HPDE6-E6E7 (cell line): ENCODE measurements at regions not wholly inside any gene's neighbourhood (a gene's known extent, or its start where the extent isn't known, plus 50 kb on each side); places are given as distances from the start of the nearest gene placed in this dataset.

Experiments
- DNase-seq: peaks from one replicate; pipeline ENCODE4 v3.0.0; 2011; ENCODE audit warnings: missing footprints; ENCODE audit errors: extremely low spot score

DNA sequence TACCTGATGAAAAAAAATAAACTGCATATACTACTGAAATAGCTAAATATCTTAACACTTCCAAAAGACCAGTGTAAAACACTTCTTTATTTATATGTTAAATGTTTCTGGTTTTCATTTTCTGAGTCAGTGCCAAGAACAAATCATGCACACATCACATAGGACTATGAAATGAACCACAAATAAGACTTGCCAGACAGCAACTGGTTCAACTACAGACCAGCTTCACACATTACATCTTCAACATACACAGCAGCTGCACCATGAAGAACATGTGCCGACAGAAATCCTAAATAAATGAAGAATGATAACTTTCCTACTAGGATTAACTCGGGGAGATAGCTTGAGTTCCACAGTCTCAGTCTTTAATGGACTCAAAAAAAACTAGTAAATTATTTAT lies 168.3 kb upstream of the STXBP5 start:
- DNase-seq: no peak

DNA sequence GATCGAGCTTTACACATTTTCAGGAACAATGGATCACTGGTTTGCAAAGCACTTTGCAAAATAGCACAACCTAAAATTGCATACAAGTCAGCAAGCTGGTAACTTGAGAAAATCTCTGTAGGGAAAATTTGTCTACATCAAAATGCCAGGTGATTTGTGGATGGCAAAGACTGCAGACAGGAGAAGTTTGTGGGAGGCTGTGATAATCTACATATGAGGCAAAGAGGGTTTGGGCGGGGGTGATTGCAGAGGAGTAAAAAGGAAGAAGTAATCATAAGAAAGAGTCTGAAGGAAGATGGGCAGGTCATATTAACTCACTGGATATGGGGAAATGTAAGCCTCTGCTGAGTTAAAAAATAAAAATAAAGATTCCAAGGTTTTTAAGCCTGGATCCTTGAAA lies 166.3 kb upstream of the STXBP5 start:
- DNase-seq: no peak

DNA sequence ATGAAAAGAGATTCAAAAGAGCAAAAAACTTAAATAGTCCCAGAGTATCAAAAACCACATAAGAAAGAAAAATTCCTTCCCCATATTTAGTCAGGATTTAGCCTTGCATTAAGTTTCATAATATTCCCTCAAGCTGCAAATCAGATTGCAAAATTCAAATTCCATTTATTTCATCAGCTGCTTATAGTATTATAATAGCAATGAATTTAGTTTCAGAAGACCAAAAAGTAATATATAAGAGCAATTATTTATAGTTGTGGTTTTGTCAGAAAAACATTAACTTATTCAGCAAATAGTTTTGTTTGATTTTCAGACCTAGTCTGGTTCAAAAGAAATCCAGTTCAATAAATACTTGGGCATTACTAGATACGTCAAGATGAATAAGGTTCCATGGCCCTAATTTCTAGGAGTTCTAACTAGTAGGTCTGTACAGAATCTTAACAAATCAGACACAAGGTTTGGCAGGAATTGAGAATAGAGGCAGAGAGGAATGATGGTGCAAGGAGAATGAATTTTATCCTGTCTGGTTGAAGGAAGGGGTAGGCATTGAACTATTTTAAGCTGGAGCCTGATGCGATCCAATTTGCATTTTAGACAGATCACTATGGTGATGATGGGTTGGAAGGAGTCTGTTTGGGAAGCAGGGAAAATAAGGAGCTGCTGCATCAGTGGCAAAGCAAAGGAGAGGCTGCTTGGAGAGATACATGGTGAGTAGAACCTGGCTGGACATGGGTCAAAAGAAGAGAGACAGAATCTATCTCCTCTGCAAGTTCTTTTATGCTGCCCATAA lies 163.9 kb upstream of the STXBP5 start:
- DNase-seq: no peak

DNA sequence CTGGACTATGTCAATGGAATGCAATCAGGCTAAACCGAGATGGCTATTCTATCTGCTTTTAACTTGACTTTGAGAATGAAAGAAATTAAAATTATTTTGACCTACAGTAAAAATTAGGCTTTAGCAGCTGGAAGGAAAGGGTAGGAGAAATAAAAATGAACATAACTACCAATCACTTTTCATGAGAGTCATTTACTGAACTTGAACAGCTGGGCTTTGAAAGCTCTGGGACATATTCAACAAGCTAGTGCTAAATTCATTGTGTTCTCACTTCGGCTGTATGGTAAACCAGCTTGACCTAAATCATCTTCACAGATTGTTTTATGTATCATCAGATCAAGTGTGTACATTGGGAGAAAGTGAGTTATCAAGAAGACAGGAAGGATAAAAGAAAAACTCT lies 161.5 kb upstream of the STXBP5 start:
- DNase-seq: no peak

DNA sequence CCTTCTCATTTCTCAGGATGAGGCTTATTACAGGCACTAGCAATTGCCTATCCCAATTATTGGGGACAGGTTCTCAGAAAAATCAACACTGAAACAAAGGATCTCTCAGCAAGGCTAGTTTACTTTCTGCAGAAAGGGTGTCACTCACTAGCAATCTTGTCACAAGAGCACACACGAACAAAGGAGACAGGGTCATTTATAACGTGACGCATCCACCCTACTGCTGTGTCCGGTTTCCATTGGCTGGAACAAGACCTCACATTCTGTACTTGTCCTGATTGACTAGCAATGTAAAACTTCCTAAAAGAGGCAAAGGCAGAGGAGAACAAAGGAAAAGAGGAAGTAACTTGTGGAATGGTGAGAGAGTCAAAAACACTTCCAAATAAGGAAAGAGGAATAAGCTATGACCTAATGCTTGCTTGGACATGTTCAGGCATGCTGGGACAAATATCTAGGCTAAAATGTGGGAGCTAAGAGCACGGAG lies 160.2 kb upstream of the STXBP5 start:
- no peak for DNase-seq

DNA sequence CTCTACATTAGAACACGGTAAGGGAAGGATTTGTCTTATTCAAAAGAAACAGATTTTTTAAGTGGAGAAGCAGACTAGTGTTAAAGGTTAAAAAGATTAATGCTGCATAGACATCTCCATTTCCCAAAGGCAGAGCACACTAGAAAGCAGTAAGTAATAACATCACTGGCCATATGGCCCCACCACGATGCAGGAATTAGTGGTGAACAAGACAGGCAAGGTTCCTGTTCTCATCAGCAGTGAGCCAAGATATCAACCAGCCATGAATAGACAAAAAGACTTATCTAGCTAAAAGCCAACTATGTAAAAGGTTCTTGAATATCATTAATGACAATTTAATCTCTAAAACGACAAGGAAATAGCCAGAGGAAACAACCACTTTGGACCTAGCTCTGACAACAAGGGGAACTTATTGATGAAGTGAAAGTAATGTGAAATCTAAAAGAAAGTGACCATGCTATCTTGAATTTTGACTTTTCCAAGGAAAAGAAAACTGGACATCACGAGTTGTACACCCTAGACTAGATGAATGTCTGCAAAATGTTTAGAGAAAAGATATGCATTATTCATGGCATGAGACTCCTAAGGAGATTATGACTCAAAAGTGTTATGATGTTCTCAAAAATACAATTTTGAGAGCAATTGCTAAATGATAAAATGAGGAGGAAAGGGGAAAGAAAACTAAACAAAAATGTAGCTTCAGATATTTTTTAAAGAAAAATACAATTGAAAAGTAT lies 157.9 kb upstream of the STXBP5 start:
- no peak for DNase-seq

DNA sequence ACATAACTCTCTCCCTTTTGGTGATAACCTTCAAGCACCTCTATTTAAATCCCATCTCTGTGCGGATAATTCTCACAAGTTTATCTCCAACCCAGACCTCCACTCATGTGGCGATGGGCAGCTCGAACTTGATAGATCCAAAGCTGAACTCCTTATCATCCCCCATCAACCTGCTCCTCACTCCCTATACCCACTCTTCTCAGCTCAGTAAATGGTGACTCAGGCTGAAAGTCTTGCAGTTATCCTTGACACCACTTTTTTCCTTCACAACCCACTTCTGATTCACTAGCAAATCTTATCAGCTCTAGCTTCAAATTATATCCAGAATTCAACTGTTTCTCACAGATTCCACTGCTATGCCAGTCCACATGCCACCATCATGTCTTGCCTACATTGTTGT lies 155.3 kb upstream of the STXBP5 start:
- no peak for DNase-seq

DNA sequence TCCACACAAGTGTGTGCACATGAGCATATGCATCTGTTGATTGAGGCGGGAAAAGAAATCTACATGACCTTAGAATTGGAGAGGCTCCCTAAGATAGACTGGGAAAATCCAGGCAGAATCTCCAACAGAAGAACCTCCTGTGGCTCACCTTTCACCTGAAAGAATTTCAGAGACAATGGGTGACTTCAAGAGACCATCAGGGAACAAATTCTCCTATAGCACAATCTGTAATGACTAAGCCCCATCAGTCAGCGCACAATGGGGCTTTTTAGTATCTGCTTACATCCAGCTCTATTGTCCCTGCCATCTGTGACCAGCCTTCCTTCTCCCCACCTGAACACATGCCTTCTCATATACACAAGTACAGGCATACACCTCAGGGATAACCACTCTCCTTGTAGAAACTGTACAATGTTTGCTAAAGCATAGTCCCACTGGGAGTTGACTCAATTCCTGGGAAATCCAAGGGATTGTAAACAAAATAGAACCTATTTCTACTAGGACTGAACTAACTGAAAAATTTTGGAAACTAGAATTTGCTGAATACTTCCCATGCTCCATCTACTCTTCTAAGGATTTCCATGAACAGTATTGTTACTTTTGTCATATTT lies 150.8 kb upstream of the STXBP5 start:
- DNase-seq: no peak

DNA sequence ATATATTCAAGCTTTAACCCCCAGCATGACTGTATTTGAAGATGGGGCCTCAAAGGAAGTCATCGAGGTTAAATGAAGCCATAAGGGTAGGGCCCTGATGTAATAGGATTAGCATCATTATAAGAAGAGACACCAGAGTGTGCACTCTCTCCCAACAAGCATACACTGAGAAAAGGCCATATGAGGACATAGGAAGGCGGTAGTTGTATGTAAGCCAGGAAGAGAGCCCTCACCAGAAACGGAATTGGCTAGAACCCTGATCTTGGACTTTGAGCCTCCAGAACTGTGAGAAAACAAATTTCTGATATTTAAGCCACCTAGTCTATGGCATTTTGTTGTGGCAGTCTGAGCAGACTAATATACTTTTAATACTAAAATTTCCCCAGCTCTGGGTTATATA lies 150.1 kb upstream of the STXBP5 start:
- no peak for DNase-seq

DNA sequence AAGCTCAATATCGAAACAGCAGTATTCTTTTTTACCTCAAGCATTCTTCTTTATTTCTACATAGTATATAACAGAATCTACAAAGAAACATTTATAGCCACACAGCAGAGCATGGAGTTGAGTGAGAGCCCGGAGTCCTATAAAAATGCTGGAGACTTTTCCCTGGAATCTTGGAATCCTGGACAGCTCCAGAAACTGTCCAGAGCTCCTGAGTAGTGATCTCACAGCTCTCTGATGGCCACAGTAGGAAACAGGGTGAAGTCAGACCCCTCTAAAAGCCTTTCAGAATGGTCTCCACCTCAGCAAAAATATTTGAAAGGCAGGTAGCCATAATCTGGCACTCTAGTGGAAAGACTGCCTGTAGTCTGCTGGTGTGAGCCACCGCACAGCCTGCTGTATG lies 149.3 kb upstream of the STXBP5 start:
- no peak for DNase-seq

DNA sequence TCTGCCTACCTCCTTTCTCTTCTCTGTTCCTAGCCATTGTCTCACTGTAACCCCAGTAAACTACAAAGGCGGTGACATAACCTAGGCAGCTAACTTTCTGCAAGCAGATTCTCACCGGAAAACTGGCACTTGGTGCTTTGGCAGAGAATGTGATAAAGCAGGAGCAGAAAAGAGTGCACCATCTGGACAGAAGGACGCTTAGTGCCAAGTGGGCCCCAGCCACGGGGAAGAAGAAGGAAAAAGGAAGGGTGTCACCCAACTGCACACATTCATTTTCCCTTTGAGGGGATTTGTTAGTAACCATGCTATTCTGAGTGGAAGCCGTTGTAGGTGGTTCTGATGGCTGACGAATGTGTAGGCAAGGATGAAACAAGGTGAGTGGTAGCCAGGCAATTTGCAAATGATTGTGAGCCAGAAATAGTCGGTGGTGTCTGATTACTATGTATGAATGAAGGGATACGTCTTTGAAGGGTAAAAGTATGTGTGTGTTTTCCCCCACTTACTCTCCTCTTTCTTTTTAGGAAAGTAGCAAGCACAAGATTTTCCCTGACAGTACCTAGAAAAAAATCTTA lies 148.3 kb upstream of the STXBP5 start:
- no peak for DNase-seq

DNA sequence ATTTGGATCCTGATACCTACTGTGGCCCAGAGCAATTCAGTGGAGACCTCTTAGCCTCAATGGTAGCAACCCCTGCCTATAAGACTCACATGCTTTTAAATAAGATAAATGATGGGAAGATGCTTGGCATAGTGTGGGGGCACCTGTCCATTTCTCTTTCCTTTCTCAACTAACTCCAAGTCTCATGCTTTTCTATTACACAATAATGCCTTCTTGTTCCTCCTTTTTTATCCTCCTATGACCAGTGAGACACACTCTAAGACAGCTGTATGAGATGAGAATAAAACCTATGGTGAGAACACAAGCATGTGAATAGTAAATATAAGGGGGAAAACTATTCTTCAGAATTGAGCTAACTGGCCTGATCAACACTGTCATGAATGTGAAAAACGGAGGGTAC lies 147.0 kb upstream of the STXBP5 start:
- DNase-seq: no peak

DNA sequence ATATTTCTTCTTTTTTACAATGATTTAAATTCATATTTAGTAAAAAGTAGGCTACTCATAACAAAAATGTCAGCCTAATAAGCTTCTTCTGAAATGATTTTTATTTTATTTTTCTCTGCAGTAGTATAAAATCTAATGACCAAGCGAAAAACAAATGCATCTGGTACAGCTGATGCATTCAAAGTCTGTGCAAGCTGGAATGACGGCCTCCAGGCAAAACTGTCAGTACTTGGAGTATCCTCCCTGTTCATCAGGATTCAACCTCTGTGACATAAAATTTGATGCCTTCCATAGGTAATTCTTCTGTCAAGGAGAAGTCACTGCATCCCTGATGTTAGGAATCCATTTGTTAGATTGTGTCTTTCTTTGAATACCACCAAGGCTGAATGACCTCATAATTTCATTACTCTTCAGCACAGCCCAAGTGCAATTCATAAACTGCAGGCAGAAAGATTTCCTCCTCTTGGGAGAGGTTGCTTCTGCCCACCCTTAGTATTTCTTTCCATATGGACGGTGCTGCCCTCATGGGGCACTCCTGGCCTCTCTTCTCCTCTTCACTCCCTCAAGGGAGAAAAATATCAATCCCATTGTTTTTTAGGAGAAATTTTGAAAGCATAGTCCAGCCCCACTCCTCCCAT lies 146.4 kb upstream of the STXBP5 start:
- DNase-seq: no peak

DNA sequence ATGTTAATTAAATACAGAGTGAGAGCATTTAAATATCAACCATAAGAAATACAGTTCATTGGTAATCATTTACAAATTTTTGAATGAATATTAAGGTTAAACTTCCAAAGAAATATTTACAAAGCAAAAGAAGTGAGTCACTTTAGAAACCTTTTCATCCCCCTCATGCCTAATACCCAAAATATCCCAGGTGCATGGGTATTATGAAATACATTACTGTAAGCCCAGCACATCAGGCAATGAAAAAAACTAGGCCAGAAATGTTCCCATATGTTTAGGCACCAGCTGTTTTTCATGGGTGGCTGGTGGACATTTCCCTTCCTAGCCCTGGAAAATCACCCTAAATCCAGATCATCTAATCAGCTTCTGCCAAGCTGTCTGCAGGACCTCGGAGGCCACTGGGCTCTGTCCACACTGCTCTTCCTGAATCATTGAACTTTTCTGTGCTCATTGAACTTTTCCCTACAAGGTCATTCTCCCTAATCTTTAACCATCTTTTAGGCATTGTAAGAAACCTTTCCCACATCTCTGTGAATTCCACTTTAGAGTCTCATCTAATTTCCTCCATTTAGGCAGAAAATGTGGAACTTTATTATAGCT lies 145.3 kb upstream of the STXBP5 start:
- DNase-seq: no peak

DNA sequence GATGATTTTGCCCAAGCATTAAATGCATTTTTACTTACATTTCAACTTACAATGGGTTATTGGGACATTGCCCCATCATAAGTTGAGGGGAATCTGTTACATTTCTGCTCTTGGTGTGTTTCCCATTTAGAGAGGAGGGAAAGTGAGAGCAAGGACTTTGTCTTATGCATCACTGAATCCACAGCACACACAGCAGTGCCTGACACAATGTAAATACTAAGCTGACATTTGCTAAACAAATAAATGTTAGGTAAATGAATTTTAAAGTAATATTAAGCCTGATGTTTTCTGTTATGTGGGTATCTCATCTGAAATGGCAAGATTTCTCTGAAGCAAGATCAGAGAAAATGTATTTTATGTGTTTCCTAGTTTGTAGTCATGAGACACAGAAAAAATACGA lies 143.6 kb upstream of the STXBP5 start:
- DNase-seq: no peak

DNA sequence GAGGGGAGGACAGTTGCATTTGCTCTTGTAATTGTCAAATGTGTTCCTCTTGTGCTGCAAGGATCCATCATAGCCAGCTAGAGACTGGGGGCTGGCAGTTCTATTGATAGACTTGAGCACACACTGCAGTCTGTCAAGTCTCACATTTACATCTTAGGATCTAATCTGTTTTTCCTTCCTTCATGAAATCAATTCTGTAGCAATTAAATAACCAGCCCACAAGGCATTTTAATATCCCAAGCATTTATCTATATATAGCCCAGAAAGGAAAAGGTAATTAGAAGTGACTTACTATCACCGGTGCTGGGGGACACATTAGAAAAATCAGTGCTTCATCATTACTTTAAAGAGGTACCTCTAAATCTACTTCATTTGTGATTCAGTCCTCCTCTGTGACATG lies 143.0 kb upstream of the STXBP5 start:
- DNase-seq: no peak

DNA sequence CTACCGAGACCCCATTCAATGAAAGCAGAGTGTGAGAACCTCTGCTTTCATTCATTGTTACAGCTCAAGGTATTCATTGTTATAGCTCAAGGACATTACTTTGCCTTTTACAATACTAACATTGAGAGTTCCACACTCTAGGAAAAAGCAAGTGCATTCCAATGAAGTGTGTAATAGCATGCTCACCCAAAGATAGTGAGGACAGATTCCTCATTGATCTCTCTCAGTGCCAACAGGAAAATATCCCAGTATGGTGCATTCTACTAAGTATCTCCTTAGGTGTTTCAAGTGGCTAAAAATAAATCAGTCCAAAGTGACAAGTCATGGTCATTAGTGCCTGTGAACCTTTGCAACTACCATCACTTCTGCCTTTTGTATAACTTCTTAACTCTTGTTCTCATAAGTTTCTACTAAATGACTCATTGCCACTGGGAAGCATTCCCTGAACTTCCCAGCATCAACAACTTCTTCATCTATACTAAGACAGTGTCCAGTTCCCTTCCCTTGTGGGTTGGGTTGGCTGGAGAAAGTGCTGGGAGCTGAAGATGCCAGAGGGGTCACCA lies 140.7 kb upstream of the STXBP5 start:
- peak; percentile 15 for DNase-seq

DNA sequence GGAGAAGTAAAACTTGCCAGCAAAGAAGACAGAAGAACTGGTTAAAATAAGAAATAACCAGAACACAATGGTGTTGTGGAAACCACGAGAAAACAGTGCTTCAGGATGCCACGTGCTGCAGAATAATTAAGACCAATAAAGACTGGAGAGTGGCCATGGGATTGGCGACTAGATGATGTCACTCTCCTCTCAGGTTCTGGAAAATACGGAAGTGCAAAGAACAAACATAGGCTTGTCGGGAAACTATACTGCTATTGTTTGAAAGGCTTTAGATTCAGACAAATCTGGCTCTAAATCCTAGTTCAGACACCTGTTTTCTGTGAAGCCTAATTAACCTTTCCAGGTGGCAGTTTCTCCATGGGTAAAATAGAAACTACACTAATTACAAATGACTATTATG lies 138.4 kb upstream of the STXBP5 start:
- no peak for DNase-seq

DNA sequence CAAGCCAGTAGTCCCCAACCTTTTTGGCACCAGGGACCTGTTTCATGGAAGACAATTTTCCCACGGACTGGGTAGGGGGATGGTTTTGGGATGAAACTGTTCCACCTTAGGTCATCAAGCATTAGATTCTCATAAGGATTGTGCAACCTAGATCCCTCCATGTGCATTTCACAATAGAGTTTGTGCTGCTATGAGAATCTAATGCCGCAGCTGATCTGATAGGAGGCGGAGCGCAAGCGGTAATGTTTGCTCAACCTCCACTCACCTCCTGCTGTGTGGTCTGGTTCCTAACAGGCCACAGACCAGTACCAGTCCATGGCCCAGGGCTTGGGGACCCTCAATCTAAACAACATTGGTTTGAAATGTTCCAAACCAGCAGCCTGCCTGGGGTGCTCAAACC lies 137.0 kb upstream of the STXBP5 start:
- no peak for DNase-seq

DNA sequence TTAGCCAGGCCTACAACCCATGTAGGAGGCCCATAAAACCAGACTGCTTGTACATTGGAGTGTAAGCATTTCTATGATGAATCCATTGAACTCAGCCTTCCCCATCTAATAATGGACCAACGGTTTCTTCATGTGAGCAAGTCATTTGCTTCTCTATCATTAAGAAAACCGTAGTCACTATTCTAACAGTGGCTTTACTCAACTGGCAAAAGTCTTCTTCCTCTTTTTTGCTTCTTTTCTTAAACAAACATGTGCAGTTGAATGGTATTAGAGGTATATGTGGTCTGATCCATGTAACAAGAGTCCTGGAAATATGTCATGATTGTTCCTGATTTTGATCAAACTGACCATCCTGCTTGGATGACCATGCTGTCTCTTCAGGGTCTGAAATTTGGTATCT lies 132.4 kb upstream of the STXBP5 start:
- no peak for DNase-seq

DNA sequence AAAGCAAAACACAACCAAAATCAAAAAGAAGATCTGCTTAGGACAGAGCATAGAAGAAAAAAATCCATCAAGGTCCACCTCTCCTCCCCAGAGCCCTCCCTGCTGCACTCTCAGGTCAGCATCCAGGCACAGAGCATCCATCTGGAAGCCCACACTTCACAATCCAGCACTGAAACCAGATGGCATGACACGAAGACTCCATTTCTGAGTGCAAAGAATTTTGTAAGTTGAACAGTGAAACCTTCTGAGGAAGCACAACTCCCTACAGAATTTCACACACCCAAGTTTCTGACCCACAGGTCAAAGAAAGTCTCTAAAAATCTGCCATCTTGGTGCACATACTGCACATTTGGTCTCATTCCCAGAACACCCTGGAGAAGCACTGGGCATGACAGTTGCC lies 128.8 kb upstream of the STXBP5 start:
- no peak for DNase-seq
